Breast epithelium (tissue), 4 donors: ENCODE measurements at regions not wholly inside any gene's neighbourhood (a gene's known extent, or its start where the extent isn't known, plus 50 kb on each side); places are given as distances from the start of the nearest gene placed in this dataset.

Source experiments
- DNase-seq, 2 donors: peaks; one replicate each; pipeline ENCODE4 v3.0.0-alpha.2; 2019; ENCODE audit warnings: low spot score in 2 of 2
- H3K27ac ChIP-seq, 2 donors: fragments of 200-600 bp; sonication (generic) in 1 of 2; one replicate each; pipeline ENCODE4 v1.5.1; 2016 to 2019; ENCODE audit warnings: mild to moderate bottlenecking in 1 of 2
- H3K27me3 ChIP-seq, 2 donors: fragments of 200-600 bp; sonication (generic) in 1 of 2; one replicate each; pipeline versions ENCODE4 v1.5.1 to v1.6.0; 2017 to 2019; ENCODE audit warnings: control low read depth in 1 of 2, mild to moderate bottlenecking in 1 of 2
- H3K36me3 ChIP-seq: fragments of 200-600 bp; one replicate; pipeline ENCODE4 v1.5.1; 2019
- H3K4me1 ChIP-seq, 2 donors: fragments of 200-600 bp; sonication (generic); one replicate each; pipeline ENCODE4 v1.5.1; 2016 to 2019; ENCODE audit warnings: control low read depth in 1 of 2
- H3K4me3 ChIP-seq, 3 donors: fragments of 200-600 bp; sonication (generic); 1 replicate in 2 of 3; 2 replicates in 1 of 3; pipeline ENCODE4 v1.5.1; 2016 to 2019; ENCODE audit warnings: mild to moderate bottlenecking in 3 of 3, moderate library complexity in 2 of 3
- H3K9me3 ChIP-seq, 2 donors: fragments of 200-600 bp; sonication (generic) in 1 of 2; one replicate each; pipeline ENCODE4 v1.5.1; 2016 to 2019; ENCODE audit warnings: control low read depth in 1 of 2
- POLR2A ChIP-seq: fragments of 450-650 bp; IDR thresholded peaks from one replicate; pipeline ENCODE4 v1.6.1; 2016; ENCODE audit warnings: antibody characterized with exemption, mild to moderate bottlenecking, moderate library complexity
- POLR2AphosphoS5 ChIP-seq, 3 donors: sonication (generic); formaldehyde crosslinking; IDR thresholded peaks; one replicate each; pipeline ENCODE4 v1.6.1; 2017; ENCODE audit warnings: antibody characterized with exemption in 3 of 3
- intact Hi-C: fragments of 100-400 bp; cut with DNase I; formaldehyde crosslinking; loops from one replicate; pipeline ENCODE4 v1.15.1; 2023; ENCODE audit warnings: low total_unique reads
- TF ChIP-seq, protein P1 (sequence below), 3 donors: fragments of 450-650 bp; IDR thresholded peaks; one replicate each; pipeline ENCODE4 v1.5.1; 2016 to 2017; ENCODE audit warnings: antibody characterized with exemption in 3 of 3, mild to moderate bottlenecking in 3 of 3, moderate library complexity in 3 of 3

DNA sequence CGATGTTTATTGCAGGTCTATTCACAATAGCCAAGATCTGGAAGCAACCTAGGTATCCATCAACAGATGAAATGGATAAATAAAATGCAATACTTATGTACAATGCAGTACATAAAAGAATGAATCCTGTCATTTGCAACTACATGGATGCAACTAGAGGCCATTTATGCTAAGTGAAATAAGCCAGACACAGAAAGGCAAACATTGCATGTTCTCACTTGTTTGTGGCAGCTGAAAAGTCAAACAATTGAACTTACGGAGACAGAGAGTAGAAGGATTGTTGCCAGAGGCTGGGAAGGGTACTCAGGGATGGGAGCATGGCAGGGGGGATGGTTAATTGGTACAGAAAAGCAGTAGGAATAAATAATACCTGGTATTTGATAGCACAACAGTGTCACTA, 563.9 kb downstream of the TMX3 start:
- no peaks in the 10 kb centered on the region for H3K36me3 ChIP-seq
- no peaks in the 10 kb centered on the region for H3K27me3 ChIP-seq
- intact Hi-C loops, result no loop called here
- H3K27ac ChIP-seq, result no peak overlapping the region
- no peaks in the 10 kb centered on the region for H3K9me3 ChIP-seq
- TF ChIP-seq, protein P1, sequence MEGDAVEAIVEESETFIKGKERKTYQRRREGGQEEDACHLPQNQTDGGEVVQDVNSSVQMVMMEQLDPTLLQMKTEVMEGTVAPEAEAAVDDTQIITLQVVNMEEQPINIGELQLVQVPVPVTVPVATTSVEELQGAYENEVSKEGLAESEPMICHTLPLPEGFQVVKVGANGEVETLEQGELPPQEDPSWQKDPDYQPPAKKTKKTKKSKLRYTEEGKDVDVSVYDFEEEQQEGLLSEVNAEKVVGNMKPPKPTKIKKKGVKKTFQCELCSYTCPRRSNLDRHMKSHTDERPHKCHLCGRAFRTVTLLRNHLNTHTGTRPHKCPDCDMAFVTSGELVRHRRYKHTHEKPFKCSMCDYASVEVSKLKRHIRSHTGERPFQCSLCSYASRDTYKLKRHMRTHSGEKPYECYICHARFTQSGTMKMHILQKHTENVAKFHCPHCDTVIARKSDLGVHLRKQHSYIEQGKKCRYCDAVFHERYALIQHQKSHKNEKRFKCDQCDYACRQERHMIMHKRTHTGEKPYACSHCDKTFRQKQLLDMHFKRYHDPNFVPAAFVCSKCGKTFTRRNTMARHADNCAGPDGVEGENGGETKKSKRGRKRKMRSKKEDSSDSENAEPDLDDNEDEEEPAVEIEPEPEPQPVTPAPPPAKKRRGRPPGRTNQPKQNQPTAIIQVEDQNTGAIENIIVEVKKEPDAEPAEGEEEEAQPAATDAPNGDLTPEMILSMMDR (IDR thresholded peaks at IDR 0.05), result no peak
- TF ChIP-seq POLR2AphosphoS5 (IDR thresholded peaks at IDR 0.05) (no peak), POLR2A (no peak)
- no peak for DNase-seq
- no peak overlapping the region for H3K4me3 ChIP-seq
- H3K4me1 ChIP-seq, result no peaks in the 10 kb centered on the region

DNA sequence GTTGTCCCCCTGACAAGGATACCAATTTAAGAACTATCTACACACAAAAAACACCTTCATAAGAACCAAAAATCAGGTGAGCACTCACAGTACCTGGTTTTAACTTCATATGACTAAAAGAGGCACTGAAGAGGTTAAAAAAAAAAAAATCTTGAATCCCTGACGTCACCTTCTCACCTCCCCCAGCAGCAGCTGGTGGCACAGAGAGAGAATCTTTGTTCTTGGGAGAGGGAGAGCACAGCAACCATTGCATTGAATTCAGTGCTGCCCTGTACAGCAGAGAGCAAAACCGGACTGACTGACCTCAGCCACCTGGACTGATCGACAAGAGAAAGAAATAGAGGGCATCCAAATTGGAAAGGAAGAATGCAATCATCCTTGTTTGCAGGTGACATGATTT, 566.0 kb downstream of the TMX3 start:
- TF ChIP-seq POLR2AphosphoS5 (IDR thresholded peaks at IDR 0.05) (no peak), POLR2A (no peak)
- TF ChIP-seq, protein P1 (IDR thresholded peaks at IDR 0.05), result no peak
- no peaks in the 10 kb centered on the region for H3K4me1 ChIP-seq
- no peaks in the 10 kb centered on the region for H3K27me3 ChIP-seq
- no peaks in the 10 kb centered on the region for H3K36me3 ChIP-seq
- DNase-seq, result no peak
- H3K4me3 ChIP-seq, result no peak overlapping the region
- no peak overlapping the region for H3K27ac ChIP-seq
- intact Hi-C loops, result no loop called here
- H3K9me3 ChIP-seq, result no peaks in the 10 kb centered on the region

DNA sequence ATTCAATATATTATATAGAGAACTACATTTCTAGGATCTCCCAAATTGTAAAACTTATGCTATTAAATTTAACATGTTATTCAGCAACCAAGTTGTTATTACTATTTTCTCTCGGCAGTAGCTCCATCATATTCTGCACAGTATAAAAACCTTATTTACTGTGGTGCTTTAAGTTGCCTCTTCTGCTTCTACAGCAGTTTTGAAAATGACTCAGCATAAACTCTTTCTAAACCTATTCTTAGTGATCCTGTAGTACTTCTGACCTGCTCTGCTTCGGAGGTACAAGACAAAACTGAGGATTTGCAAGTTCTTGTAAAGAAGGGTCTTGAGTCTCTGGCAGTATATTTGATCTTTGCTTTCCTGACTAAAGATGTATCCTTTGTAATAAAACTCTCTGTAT, 567.2 kb downstream of the TMX3 start:
- Histone ChIP-seq H3K4me3 (no peak overlapping the region), H3K27ac (no peak overlapping the region), H3K36me3 (no peaks in the 10 kb centered on the region), H3K27me3 (no peaks in the 10 kb centered on the region), H3K9me3 (no peaks in the 10 kb centered on the region), H3K4me1 (no peaks in the 10 kb centered on the region)
- TF ChIP-seq POLR2AphosphoS5 (IDR thresholded peaks at IDR 0.05) (no peak), POLR2A (no peak)
- TF ChIP-seq, protein P1 (IDR thresholded peaks at IDR 0.05), result no peak
- no peak for DNase-seq
- intact Hi-C loops, result no loop called here

DNA sequence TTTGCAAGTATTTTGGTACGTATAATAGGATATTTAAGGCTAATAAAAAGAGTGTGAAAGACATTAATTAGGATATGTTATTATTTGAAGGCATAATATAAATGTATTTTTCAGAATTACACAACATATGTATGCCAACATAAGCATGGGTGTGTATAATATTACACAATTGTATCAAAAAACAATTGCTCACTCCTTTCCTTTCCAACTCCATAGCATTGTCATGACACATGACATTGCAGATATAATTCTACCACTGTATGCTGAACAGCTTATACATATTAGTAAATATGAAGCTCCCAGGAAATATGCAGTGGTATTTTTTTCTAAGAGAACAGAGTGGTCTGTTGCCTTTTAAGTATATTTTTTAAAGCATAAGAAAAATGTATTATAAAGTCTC, 593.1 kb downstream of the TMX3 start:
- H3K4me1 ChIP-seq, result no peaks in the 10 kb centered on the region
- intact Hi-C loops, result no loop called here
- H3K9me3 ChIP-seq, result no peaks in the 10 kb centered on the region
- H3K36me3 ChIP-seq, result no peaks in the 10 kb centered on the region
- TF ChIP-seq POLR2A (no peak), POLR2AphosphoS5 (IDR thresholded peaks at IDR 0.05) (no peak)
- TF ChIP-seq, protein P1 (IDR thresholded peaks at IDR 0.05), result no peak
- no peak for DNase-seq
- no peak overlapping the region for H3K4me3 ChIP-seq
- H3K27me3 ChIP-seq, result no peaks in the 10 kb centered on the region
- H3K27ac ChIP-seq, result no peak overlapping the region

DNA sequence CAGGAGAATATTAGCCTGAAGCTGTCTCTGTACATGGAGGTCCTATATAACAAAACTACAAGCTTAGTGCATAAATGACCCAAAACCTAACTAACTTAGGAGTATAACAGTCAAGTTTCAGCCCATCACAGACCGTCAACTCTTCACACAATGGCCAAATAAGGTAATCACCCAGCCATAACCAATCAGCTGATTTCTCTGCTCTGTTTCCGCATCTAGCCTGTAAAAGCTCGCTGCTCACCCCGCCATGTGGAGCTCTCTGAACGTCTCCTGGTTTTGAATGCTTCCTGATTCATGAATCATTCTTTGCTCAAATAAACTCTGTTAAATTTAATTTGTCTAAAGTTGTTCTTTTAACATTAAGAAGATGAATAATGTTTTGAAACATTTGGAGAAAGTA, 593.6 kb downstream of the TMX3 start:
- H3K27me3 ChIP-seq, result no peaks in the 10 kb centered on the region
- no peak overlapping the region for H3K4me3 ChIP-seq
- no peak for DNase-seq
- no peak overlapping the region for H3K27ac ChIP-seq
- no peaks in the 10 kb centered on the region for H3K36me3 ChIP-seq
- TF ChIP-seq POLR2AphosphoS5 (IDR thresholded peaks at IDR 0.05) (no peak), POLR2A (no peak)
- TF ChIP-seq, protein P1 (IDR thresholded peaks at IDR 0.05), result no peak
- intact Hi-C loops, result no loop called here
- H3K4me1 ChIP-seq, result no peaks in the 10 kb centered on the region
- H3K9me3 ChIP-seq, result no peaks in the 10 kb centered on the region
